ENCODE measurements at regions not wholly inside any gene's neighbourhood (a gene's known extent, or its start where the extent isn't known, plus 50 kb on each side); places are given as distances from the start of the nearest gene placed in this dataset.

GRCh38 chr6:168942646-168943045 lies 311.0 kb downstream of the THBS2 start:
- Mint-ChIP-seq H3K4me3 (no peak overlapping the region), H3K36me3 (ENCODE audit: low read depth) (no peaks in the 10 kb centered on the region), H3K4me1 (no peaks in the 10 kb centered on the region), H3K27ac (no peak overlapping the region), H3K27me3 (no peaks in the 10 kb centered on the region), H3K9me3 (no peaks in the 10 kb centered on the region)
- ChIA-PET CTCF (no interaction called here), POLR2A (no interaction called here)
- TF ChIP-seq CTCF (IDR thresholded peaks at IDR 0.05), result no peak
- ATAC-seq (ENCODE audit: low read depth) (no peak), DNase-seq (no peak)
- intact Hi-C loops (cut with micrococcal nuclease), result no loop called here

GRCh38 chr6:168941036-168941435 lies 312.6 kb downstream of the THBS2 start:
- DNase-seq (no peak), ATAC-seq (ENCODE audit: low read depth) (no peak)
- Mint-ChIP-seq H3K27me3 (peaks cover 2% of the 10 kb centered on the region), H3K4me3 (no peak overlapping the region), H3K9me3 (no peaks in the 10 kb centered on the region), H3K4me1 (no peaks in the 10 kb centered on the region), H3K36me3 (ENCODE audit: low read depth) (no peaks in the 10 kb centered on the region), H3K27ac (no peak overlapping the region)
- intact Hi-C loops (cut with micrococcal nuclease), result no loop called here
- no peak for TF ChIP-seq CTCF (IDR thresholded peaks at IDR 0.05)
- ChIA-PET POLR2A (no interaction called here), CTCF (no interaction called here)

GRCh38 chr6:168939796-168940195 lies 313.9 kb downstream of the THBS2 start:
- ATAC-seq (ENCODE audit: low read depth), result no peak
- Mint-ChIP-seq H3K4me1 (no peaks in the 10 kb centered on the region), H3K27me3 (peaks cover 2% of the 10 kb centered on the region), H3K36me3 (ENCODE audit: low read depth) (no peaks in the 10 kb centered on the region), H3K9me3 (no peaks in the 10 kb centered on the region), H3K4me3 (no peak overlapping the region), H3K27ac (no peak overlapping the region)
- no peak for TF ChIP-seq CTCF (IDR thresholded peaks at IDR 0.05)
- POLR2A ChIA-PET, result no interaction called here
- CTCF ChIA-PET, result no interaction called here
- intact Hi-C loops (cut with micrococcal nuclease), result no loop called here
- DNase-seq, result no peak

GRCh38 chr6:168939041-168939440 lies 314.6 kb downstream of the THBS2 start:
- Mint-ChIP-seq H3K27me3 (peaks cover 6% of the 10 kb centered on the region), H3K4me1 (no peaks in the 10 kb centered on the region), H3K27ac (no peak overlapping the region), H3K9me3 (no peaks in the 10 kb centered on the region), H3K4me3 (no peak overlapping the region), H3K36me3 (ENCODE audit: low read depth) (no peaks in the 10 kb centered on the region)
- no peak for TF ChIP-seq CTCF (IDR thresholded peaks at IDR 0.05)
- intact Hi-C loops (cut with micrococcal nuclease), result no loop called here
- ChIA-PET POLR2A (no interaction called here), CTCF (no interaction called here)
- DNase-seq (no peak), ATAC-seq (ENCODE audit: low read depth) (no peak)

- no peaks in the 10 kb centered on the region for H3K9me3 Mint-ChIP-seq
- no peak overlapping the region for H3K4me3 Mint-ChIP-seq
- H3K27ac Mint-ChIP-seq, result no peak overlapping the region
- H3K4me1 Mint-ChIP-seq, result no peaks in the 10 kb centered on the region
- no peak for ATAC-seq (ENCODE audit: low read depth)
- H3K27me3 Mint-ChIP-seq, result peaks cover 7% of the 10 kb centered on the region
- intact Hi-C loops (cut with micrococcal nuclease), result no loop called here
- no peaks in the 10 kb centered on the region for H3K36me3 Mint-ChIP-seq (ENCODE audit: low read depth)
- DNase-seq, result no peak
- POLR2A ChIA-PET, result no interaction called here
- TF ChIP-seq CTCF (IDR thresholded peaks at IDR 0.05), result no peak
- CTCF ChIA-PET, result no interaction called here
Observed at GRCh38 chr6:168938546-168938945, 315.1 kb downstream of the THBS2 start.
